K562 (cell line): ENCODE measurements at regions not wholly inside any gene's neighbourhood (a gene's known extent, or its start where the extent isn't known, plus 50 kb on each side); places are given as distances from the start of the nearest gene placed in this dataset.

Experiments used
- CEBPB ChIP-seq: fragments of 450-650 bp; IDR thresholded peaks from 2 replicates; pipeline ENCODE4 v1.6.1; 2016; ENCODE audit warnings: missing genetic modification characterization, missing compliant biosample characterization
- HDAC3 ChIP-seq: fragments of 450-650 bp; IDR thresholded peaks from 2 replicates; pipeline ENCODE4 v1.6.1; 2018; ENCODE audit warnings: borderline replicate concordance, mild to moderate bottlenecking, moderate library complexity; ENCODE audit not compliant: partially characterized antibody
- ZNF785 ChIP-seq: fragments of 250-450 bp; sonication (Bioruptor Pico); IDR thresholded peaks from 2 replicates; pipeline ENCODE4 v1.4.0; 2020; ENCODE audit warnings: mild to moderate bottlenecking

GRCh38 chr12:89161557-89161956 lies 190.7 kb downstream of the DUSP6 start:
- TF ChIP-seq HDAC3 (no peak), ZNF785 (no peak), CEBPB (no peak)
